ENCODE measurements at regions not wholly inside any gene's neighbourhood (a gene's known extent, or its start where the extent isn't known, plus 50 kb on each side); places are given as distances from the start of the nearest gene placed in this dataset.
"Not testable (repeated sequence)": the region's sequence is repeated elsewhere in the genome, so short reads cannot be mapped to it uniquely, and the experiment has no call there.

DNA sequence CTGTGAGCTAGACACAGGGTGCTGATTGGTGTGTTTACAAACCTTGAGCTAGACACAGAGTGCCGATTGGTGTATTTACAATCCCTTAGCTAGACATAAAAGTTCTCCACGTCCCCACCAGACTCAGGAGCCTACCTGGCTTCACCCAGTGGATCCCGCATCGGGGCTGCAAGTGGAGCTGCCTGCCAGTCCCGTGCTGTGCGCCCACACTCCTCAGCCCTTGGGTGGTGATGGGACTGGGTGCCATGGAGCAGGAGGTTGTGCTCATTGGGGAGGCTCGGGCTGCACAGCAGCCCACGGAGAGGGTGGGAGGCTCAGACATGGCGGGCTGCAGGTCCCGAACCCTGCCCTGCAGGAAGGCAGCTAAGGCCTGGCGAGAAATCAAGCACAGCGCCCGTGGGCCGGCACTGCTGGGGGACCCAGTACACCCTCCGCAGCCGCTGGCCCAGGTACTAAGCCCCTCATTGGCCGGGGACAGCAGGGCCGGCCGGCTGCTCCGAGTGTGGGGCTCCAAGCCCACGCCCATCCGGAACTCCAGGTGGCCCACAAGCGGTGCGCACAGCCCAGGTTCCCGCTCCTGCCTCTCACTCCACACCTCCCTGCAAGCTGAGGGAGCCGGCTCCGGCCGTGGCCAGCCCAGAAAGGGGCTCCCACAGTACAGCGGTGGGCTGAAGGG lies 158.6 kb downstream of the SPIN4 start:
- not testable (repeated sequence) for DNase-seq (ENCODE audit: extremely low read depth in 1 of 11, low read depth in 9 of 11, low spot score in 4 of 11)

GRCh38 chrX:63186137-63186536 lies 165.0 kb downstream of the SPIN4 start:
- no peak for DNase-seq (ENCODE audit: extremely low read depth in 1 of 11, low read depth in 9 of 11, low spot score in 4 of 11)

DNA sequence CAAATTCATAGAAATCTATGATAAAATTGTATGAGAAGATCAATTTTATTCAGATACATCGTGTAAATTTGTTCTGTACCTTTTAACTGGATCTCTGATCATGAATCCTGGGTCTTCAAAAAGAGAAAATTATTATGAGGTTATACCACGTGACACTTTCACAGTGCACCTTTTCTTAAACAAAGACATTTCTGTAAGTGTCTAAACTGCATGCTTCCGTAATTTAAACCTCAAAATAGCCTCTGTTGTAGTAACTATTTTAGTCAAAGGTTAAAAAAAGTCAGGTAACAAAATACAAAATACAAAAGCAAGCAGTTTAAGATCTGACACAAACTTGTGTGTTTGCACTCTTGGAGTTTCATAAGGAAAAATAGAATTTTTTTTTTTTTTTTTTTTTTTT lies 171.3 kb downstream of the SPIN4 start:
- DNase-seq (ENCODE audit: extremely low read depth in 1 of 11, low read depth in 9 of 11, low spot score in 4 of 11), result not testable (repeated sequence)

DNA sequence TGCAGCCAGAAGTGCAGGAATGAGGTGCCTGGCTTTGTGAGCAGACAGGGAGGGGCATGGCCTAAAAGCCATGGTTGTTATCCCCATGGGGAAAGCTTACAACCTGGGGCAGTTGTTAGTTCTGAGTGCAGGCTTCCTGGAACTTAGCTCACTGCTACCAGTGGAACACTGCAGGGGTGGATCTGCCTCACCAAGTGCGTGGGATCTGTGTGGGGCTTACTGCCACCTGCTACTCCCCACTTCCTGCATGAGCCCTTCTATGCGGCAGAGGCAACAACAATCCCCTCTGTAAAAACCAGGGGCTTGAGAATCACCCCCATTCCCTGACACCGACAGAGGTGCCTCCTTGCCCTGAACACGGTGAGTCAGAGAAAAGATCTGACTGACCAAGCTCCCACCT lies 174.6 kb downstream of the SPIN4 start:
- DNase-seq (ENCODE audit: extremely low read depth in 1 of 11, low read depth in 9 of 11, low spot score in 4 of 11), result not testable (repeated sequence)

DNA sequence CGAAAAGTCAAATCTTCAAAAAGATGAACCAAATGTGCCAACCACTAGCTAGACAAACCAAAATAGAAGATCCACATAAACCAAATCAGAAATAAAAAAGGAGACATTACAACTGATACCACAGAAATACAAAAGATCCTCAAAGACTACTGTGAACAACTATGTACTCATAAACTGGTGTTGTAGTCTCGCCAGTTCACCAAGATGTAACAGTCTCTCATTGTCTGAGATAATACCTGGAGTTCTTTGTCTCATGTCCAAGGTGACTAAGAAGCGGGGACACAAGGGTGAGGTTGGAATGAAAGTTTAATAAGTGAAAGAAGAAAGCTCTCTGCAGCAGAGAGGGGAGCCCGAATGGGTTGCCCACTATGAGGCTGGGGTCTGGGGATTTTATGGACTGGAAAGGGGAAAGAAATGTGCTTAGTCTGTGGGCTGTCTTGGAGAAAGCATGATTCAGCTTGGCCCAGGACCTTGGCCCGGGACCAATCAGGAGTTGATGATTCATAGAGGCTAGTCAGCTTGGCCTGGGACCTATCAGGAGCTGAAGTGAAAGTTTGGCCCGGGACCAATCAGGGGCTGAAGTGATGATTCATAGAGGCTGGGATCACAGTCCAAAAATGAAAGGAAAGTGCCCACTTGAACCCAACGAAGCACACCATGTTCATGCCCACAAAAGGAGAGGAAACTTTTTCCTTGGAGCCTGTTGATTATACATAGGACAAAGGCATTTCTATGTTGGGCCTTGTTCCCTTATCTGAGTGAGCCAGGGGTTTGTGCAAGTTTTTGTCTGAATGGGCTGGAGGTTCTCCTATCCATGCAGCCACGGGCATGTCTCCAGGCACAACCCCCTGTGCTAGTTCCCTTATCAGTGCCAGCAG lies 177.1 kb downstream of the SPIN4 start:
- not testable (repeated sequence) for DNase-seq (ENCODE audit: extremely low read depth in 1 of 11, low read depth in 9 of 11, low spot score in 4 of 11)

DNA sequence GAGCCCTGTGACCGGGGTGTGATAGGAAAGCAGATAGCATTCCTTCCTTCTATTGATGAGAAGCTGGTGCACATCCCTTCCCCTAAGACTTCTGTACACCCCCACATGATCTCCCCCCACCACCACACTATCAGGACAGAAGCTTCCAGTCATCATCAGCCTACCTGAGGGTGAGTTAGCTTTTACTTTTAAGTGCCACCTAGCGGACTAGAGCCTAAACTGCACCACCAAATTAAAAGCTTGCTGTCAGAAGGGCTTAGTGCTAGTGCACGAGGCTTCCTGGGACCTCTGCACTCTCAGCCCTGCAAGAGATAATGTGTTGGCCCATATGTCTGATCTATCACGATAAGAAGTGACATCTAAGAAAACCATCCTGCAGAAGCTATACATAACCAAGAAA lies 181.7 kb downstream of the SPIN4 start:
- DNase-seq (ENCODE audit: extremely low read depth in 1 of 11, low read depth in 9 of 11, low spot score in 4 of 11), result not testable (repeated sequence)

GRCh38 chrX:63168949-63169348 lies 182.2 kb downstream of the SPIN4 start:
- not testable (repeated sequence) for DNase-seq (ENCODE audit: extremely low read depth in 1 of 11, low read depth in 9 of 11, low spot score in 4 of 11)

- not testable (repeated sequence) for DNase-seq (ENCODE audit: extremely low read depth in 1 of 11, low read depth in 9 of 11, low spot score in 4 of 11)
These were observed 184.1 kb downstream of the SPIN4 start for GRCh38 chrX:63167002-63167401.

- not testable (repeated sequence) for DNase-seq (ENCODE audit: extremely low read depth in 1 of 11, low read depth in 9 of 11, low spot score in 4 of 11)
These were observed 190.1 kb downstream of the SPIN4 start for GRCh38 chrX:63160994-63161393.

DNA sequence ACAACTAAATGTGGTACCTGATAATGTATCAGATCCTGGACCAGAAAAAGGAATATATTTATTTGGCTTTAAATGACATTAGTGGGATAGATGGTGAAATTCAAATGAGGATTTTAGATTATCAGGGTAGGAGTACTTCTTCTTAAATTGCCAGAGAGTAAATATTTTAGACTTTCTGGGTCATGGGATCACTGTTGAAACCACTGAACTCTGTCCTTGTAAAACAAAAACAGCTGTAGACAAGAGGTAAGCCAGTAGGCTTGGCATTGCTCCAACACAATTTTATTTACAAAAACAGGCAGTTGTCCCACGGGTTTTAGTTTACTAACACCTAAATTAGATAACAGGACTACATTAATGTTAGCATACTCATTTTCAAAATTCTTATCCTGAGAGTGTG lies 190.8 kb downstream of the SPIN4 start:
- not testable (repeated sequence) for DNase-seq (ENCODE audit: extremely low read depth in 1 of 11, low read depth in 9 of 11, low spot score in 4 of 11)

- DNase-seq (ENCODE audit: extremely low read depth in 1 of 11, low read depth in 9 of 11, low spot score in 4 of 11), result not testable (repeated sequence)
These were observed 205.6 kb downstream of the SPIN4 start for GRCh38 chrX:63145526-63145925.

DNA sequence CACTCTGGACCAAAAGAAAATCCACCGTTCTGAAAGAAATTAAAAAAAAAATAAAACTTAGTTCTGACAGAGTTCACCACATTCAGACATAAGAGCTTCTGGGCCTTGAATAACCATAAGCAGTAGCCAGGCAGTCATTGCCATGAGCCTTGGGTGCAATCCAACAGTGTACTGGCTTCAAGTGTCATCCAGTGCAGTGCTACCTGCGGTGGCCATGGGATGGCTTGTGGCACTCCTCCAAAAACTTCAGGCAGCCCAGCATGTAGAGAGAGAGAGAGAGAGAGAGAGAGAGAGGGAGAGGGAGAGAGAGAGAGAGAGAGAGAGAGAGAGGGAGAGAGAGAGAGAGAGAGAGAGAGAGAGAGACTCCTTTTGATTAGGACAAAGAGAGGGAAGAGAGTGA lies 208.5 kb downstream of the SPIN4 start:
- not testable (repeated sequence) for DNase-seq (ENCODE audit: extremely low read depth in 1 of 11, low read depth in 9 of 11, low spot score in 4 of 11)

GRCh38 chrX:63135859-63136258 lies 215.3 kb downstream of the SPIN4 start:
- not testable (repeated sequence) for DNase-seq (ENCODE audit: extremely low read depth in 1 of 11, low read depth in 9 of 11, low spot score in 4 of 11)

GRCh38 chrX:63128509-63128908 lies 222.6 kb downstream of the SPIN4 start:
- DNase-seq (ENCODE audit: extremely low read depth in 1 of 11, low read depth in 9 of 11, low spot score in 4 of 11), result no peak

- DNase-seq (ENCODE audit: extremely low read depth in 1 of 11, low read depth in 9 of 11, low spot score in 4 of 11), result no peak
These were observed 235.9 kb downstream of the SPIN4 start for GRCh38 chrX:63115196-63115595.

DNA sequence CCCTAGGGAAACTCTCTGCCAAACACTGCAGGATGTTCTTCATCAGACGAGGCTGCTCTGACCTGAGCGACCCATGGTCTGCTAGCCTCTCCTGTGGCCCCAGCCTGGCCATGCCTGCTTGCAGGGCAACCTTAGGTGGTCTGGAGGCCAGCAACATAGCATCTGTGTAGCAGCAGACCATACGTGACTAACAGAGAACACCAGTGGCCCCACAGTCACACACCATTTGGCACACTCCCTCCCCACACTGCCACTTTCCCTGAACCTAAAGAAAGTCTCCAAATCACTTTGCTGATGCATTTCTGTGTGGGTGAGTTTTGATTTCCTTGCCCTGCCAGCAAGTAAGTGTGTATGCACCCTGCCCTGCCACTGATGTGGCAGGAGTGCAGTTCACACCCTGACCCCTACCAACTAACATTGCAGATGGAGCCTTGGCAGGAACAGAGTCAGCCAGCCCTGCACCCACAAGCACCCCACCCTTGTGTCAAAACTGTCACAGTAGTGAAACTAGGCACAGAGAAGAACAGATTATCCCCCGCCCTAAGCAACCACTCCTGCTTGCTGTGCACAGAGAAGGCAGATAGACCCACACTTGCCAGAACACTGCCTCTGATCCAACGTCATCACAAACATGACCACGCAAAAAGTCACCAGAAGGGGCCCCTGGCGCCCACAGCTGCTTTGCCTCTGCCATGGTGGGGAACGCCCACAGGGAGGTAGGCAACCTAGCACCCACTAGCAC lies 249.1 kb downstream of the SPIN4 start:
- DNase-seq (ENCODE audit: extremely low read depth in 1 of 11, low read depth in 9 of 11, low spot score in 4 of 11), result no peak

DNA sequence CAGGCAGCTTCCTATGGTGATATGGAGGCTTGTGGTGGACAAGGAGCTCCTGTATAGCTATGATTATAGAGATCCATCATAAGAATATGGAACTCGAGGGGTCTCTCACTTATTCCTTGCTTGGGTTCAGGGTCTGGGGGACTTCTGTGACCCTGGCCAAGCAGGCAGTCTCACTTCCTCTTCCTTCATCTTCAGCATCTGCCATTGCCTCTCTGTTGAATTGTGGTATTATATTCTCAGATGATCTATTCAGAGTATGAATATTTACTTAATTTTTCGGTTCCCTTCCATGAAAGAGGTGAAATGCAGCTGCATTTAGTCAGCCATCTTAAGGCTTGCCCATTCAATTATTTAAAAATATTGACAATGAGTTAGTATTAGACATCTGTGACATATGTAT lies 292.9 kb downstream of the SPIN4 start:
- DNase-seq (ENCODE audit: extremely low read depth in 1 of 11, low read depth in 9 of 11, low spot score in 4 of 11), result no peak

- no peak for DNase-seq (ENCODE audit: extremely low read depth in 1 of 11, low read depth in 9 of 11, low spot score in 4 of 11)
These were observed 300.9 kb downstream of the SPIN4 start for GRCh38 chrX:63050225-63050624.

- no peak for DNase-seq (ENCODE audit: extremely low read depth in 1 of 11, low read depth in 9 of 11, low spot score in 4 of 11)
These were observed 318.3 kb downstream of the SPIN4 start for GRCh38 chrX:63032811-63033210.

DNA sequence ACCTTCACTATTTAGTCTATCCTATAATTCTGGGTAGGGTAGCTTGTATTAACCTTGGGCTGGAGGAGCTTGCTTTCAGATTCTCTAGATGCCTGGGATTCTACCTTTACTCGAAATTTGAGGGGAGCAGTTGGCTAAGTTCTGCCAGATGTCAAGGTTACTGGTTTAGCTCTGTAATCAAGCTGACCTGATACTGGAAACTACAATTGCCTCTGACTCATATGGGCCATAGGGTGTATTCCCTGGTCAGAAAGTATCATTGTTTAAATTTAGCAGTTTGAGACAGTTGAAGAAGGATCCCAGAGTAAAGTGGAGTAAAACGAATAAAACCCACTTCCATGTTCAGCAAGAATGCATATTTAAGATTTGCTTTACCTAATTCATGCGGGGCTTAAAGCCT lies 337.6 kb downstream of the SPIN4 start:
- no peak for DNase-seq (ENCODE audit: extremely low read depth in 1 of 11, low read depth in 9 of 11, low spot score in 4 of 11)

Measured in renal cortex interstitium (tissue), 11 donors.